Neural progenitor cell (in vitro differentiated cells): ENCODE measurements at regions not wholly inside any gene's neighbourhood (a gene's known extent, or its start where the extent isn't known, plus 50 kb on each side); places are given as distances from the start of the nearest gene placed in this dataset.

ENCODE experiments used
- EZH2phosphoT487 ChIP-seq: fragments of 200-600 bp; sonication (generic); IDR thresholded peaks from 2 replicates; pipeline ENCODE4 v1.6.1; 2017; ENCODE audit warnings: antibody characterized with exemption
- TF ChIP-seq, protein P1 (sequence below): fragments of 200-600 bp; sonication (generic); IDR thresholded peaks from 2 replicates; pipeline ENCODE4 v1.5.1; 2017; ENCODE audit warnings: antibody characterized with exemption, mild to moderate bottlenecking

DNA sequence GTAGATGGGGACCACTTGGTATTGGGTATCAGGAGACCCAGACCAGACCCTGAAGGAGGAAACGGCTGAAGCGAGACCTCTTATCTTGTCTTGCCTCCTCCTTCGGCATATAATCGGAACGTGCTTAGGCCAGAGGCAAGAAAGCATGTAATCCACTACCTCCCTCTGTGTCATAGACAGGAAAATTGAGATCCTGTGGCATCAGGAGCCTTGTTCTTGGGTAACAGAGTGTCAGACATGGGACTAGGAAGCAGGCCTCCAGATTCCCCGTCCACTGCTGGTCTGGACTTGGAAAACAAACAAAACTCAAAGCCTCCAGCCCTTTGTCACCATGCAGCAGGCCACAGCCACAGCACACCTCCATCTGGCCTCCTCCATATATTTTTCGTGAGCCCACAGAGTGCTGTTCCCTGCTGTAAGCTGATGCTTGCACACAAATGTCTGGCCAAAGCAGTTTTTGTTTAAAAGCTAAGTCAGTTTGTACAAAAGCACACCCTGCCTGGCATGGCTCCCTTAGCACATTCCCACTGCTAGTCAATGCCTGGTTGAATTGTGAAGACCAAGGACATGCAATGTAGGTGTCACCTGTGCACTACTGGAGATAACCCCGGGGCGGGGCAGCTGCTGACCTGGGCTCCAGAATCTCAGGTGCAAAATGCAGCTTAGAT is 510.9 kb downstream of the RPS24 start:
- no peak for TF ChIP-seq EZH2phosphoT487
- TF ChIP-seq, protein P1, sequence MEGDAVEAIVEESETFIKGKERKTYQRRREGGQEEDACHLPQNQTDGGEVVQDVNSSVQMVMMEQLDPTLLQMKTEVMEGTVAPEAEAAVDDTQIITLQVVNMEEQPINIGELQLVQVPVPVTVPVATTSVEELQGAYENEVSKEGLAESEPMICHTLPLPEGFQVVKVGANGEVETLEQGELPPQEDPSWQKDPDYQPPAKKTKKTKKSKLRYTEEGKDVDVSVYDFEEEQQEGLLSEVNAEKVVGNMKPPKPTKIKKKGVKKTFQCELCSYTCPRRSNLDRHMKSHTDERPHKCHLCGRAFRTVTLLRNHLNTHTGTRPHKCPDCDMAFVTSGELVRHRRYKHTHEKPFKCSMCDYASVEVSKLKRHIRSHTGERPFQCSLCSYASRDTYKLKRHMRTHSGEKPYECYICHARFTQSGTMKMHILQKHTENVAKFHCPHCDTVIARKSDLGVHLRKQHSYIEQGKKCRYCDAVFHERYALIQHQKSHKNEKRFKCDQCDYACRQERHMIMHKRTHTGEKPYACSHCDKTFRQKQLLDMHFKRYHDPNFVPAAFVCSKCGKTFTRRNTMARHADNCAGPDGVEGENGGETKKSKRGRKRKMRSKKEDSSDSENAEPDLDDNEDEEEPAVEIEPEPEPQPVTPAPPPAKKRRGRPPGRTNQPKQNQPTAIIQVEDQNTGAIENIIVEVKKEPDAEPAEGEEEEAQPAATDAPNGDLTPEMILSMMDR, result no peak
